8988T (cell line): ENCODE measurements at regions not wholly inside any gene's neighbourhood (a gene's known extent, or its start where the extent isn't known, plus 50 kb on each side); places are given as distances from the start of the nearest gene placed in this dataset.
"Not testable (repeated sequence)": the region's sequence is repeated elsewhere in the genome, so short reads cannot be mapped to it uniquely, and the experiment has no call there.

Experiments
- DNase-seq: peaks from one replicate; pipeline ENCODE4 v3.0.0; 2011

DNA sequence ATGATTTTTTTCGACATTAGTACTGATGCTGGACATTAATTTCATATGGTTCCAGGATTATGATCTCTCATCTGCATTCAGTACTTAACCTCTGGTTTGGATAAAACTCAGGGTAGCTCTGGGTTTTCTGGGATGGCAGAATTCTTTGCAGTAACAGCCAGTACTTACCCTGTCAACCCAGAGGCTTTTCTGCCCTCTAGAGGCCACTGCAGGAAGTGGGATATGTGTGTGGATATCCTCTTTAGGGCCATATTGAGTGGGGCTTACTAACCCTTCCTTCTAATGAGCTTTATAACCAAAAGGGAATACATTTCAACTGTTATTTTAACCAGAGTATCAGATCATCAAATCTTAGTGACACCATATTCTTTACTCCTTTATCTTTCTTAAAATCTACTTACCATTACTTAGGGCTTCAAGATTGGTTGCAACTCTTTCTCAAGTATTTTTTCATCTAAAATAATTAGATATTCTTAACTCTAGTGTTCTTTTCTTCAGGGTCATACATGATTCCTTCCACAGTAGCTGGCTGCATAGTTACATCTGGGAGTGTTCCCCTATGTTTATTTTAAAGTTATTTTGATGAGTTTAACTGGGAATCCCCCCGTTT is 488.0 kb upstream of the STXBP6 start:
- no peak for DNase-seq

DNA sequence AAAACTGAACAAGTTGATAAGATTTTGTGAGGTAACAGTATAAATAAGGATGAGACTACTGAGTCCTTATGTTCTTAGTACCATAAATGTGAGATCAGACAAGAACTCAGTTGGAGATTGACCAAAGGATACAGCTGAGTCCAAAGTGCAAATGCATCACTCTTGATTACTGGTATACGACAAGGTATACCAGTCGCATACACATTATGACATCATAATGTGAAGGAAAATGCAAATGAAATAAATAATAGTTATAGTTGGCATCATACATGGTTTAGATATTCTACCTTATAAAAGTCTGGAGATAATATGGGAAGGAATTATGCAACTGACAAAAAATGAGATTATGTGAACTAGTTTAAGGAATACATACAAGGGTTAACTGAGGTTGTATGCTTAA is 476.3 kb upstream of the STXBP6 start:
- DNase-seq: no peak

DNA sequence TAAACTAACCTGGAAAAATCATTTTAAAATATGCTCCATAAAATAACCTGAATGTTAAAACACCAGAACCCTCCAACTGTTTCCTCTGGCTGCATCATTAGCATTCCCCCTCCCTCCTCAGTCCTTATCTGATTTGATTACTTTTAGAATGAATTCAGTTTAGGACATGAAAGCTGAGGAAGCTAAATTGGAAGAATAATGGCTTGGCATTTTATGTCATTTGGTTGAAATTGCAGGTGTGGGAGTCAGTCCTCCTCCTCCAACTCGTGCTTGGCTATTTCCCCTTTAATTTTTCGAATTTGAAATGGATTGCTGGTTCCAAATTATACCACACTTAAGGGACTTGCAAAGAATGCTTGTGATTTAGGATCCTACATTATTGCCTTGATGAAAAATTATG is 473.0 kb upstream of the STXBP6 start:
- no peak for DNase-seq

DNA sequence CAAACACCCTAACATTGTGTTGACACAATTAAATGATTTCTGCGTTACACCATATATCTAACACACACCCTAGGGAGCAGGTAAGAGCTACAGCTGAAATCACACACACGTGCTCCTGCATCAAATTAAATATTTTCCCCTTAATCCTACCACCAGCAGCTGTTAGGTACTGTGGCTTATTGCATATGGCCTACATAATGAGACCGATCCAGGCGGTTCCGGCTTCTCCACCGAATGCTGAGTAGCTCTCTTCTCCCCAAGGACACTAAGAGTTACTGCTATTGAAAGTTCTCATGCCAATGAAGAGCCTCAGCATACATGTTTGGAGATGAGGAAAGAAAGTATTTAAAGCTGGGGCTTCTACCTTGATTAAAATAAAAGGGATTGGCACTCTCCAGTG is 472.2 kb upstream of the STXBP6 start:
- no peak for DNase-seq

DNA sequence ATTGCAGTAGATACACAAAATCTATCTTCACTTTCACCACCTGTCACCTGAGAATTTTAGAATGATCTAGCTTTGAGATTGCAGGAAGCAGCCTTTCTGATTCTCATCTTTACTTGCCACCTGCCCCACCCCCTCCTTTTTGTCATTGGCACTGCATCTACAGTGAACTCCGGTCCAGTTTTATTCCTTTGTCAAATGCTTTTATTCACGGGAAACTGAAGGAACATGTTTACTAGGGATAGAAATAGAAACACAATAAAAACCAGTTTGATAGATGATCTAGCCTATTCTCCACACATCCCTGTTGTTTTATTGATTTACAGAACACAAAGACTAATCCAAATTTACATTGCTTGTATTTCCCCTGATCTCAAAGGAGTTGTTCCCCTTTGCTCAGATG is 471.7 kb upstream of the STXBP6 start:
- no peak for DNase-seq

DNA sequence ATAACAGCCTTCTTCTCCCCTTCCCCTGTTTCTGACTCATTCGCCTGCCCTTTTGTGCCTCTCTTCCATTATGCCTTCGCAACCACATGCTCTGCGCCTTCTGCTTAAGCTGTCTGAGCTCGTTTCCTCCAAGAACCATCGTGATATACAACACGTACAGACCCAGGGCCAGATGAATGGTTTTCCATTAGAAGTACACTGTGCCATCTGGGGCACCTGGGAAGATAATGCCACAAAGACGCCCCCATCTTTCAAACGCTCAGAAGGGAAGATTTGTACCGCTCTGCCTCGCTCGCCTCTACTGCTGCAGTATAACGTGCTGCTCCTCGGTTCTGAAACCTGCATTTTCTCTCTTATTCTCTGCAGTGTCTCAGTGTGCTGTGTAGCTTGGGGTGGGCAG is 470.9 kb upstream of the STXBP6 start:
- no peak for DNase-seq

DNA sequence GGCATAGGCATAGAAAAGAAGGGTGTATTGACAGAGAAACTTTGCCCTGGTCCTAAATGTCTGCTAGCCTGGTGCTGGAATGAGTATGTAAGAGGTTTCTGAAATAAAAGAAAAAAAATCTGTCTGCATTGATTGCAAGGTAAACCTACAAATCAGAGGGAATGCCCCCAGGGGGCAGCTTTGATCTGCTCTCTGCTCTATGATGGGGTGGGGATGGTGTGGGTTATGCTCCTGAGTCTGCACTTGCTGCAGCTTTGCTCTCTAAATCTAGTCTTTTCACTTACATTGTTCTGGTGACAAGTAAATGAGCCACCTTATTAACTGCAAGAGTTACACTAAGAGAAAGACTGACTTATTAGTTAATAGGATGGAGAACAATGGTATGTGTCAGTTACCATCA is 468.4 kb upstream of the STXBP6 start:
- no peak for DNase-seq

DNA sequence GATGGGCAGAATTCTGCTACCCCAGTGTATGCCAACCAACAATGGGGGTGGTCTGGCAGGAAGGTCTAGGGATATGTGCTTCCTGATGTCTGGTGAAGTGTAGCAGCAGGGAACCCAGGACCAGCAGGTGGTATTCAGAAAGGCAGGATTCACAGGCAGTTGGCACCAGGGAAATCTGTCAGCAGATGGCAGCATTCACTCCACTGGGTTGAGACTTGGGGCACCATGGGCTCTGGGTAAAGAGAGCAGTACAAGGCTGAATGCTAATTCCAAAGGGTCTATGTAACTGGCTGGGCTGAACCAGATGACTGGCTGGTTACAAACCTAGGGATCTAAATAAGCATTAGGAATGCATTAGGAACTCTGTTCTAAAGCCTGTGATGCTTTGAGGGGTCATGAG is 466.9 kb upstream of the STXBP6 start:
- no peak for DNase-seq

DNA sequence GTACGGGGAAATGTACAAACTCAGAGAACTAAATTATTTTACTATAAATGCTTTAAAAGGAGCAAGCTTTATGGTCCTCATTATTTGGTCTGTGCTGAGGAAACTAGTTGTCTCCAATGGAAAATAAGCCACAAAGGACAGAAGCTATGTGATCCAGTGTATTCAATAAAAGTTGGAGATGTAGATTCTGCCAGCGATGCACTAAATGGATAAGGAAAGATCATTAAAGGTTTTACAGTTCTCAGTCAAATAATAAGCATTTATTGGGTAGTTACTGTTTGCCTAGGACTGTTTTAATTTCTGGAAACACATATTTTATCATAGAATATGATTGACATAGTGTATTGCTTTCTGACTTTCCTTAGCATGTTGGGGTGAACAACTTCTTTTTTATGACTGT is 458.9 kb upstream of the STXBP6 start:
- DNase-seq: no peak

DNA sequence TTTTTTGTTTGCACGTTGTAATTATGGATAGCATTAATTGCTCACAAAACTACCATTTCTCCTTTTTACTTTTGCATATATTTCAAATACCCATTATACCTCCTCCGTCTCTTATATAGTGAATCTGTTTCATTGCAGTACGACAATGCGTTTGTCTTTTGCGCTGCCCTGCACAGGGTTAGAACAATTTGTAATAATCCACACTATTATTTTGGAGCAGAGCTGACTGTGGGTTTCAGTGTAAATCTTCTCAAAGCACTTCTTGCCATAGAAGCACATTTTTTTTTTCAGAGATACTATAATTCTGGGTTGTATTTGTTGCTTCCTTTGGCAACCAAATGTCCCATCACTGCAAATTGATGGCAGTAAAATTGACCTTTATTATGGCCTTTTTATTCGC is 451.8 kb upstream of the STXBP6 start:
- no peak for DNase-seq

DNA sequence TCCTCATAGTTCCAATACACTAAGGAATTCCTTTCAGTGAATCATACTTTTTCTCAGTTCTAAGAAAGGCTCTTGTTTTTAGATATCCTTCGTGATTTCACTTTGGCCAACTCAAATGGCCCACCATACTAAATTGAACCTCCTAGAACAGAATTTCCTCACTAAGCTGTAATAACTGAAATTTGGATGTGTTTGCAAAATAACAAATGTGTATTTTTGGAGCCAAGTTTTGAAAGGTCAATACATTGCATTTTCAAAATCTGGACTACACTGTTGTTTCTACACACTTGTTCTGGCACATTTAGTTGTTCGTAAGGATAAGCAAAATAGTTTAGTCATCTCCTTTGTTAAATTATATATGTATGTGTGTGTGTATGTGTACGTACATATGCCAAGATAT is 439.0 kb upstream of the STXBP6 start:
- DNase-seq: no peak

DNA sequence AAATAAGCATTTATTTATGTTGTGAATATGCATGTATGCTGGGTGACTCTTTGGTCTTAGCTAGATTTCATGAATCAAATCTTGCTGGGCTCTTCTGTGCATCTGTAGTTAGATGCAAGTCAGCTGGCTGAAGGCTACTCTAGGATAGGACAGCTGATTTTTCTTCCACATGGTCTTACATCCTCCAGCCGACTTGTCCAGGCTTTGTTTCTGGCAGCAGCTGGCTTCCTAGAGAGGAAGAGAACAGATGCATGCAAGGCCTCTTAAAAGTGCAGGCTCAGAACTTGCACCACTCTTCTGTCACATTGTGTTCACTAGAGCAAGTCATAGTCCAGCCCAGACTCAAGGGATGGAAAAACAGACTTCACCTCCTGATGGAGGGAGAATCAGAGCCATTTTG is 435.4 kb upstream of the STXBP6 start:
- DNase-seq: no peak

DNA sequence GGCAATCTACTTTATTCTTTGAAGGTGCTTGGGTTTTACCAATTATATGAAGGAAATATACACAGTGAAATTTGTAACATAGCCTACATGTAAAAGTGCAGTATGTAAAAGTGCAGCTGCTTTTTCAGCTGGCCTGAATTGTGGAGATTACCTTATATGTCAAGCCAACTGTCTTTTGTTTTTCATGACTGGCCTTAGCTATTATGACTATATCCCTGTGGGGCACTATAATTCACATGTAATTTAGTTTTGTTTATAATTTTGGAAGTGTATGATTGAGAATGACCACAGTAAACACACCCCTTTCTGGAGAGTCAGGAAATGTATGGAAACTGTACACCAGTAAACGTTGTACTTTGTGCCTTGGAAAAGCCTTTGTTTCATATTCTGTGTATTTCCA is 435.0 kb upstream of the STXBP6 start:
- no peak for DNase-seq

DNA sequence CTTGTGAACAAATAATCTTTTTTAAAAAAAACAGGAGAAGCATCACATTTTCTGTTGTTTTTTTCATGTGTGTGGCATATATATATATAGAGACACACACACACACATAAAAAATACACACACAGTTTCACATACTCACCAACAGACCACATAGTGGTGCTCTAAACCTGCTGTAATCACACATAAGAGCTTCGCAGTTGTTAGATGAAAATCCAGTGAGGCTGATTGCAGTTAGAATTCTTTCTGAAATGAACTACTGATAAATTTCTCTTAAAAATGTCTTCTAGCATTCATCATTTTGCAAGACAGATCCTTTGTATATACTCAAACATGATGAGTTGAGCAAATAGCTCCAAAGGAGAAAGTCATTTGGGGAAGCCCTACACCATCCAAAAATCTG is 434.3 kb upstream of the STXBP6 start:
- DNase-seq: no peak

DNA sequence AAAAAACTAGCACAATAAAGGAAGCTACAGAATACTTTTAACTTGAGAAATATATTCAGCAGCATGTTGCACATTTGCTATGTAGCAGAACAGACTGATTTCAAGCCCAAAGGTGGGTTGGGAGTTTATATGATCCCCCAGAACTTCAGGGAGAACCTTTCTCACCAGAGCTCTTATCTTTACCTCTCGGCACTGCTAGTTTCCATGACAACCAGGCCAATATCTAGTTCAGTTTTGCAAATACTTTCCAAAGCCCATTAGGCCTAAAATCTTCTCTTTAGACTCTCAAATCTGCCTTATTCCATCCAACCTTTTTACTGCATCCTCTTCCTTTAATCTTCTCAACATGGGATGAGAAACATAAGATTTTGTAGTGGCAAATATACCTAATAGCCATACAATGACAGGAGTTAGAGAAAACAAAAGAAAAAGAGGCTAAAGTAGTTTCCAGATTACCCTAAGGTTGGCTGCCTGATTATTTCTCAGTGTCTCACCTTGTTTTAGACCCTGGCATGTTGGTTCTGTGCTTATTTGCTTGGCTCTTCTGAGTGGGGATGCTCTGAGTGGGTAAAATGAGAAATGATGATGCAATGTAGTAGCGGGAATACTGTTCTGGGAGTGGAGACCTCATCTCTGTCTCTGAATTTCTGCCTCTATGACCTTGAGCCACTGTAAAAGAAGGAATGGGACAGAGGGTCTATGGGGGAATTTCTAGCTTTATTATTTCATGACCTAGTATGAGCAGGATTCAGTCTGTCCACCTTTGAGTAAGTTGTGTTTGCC is 427.6 kb upstream of the STXBP6 start:
- DNase-seq: no peak

DNA sequence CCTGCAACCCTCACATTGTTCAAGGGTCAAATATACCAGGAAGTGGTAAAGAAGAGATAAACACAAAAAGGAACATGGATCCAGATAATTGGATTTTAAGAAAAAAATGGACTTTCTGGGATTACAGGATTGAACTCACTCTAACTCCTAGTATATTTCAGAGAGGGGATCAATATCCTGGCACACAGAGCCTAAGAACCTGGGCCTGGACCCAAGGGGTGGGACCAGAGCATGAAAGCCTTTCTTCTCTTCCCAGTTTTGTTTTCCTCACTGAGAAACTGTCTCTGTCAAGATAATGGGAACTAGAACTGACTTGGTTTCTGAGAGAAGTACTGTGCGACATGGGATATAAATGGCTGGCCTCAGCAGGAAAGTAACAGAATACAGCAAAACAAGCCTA is 422.8 kb upstream of the STXBP6 start:
- no peak for DNase-seq

DNA sequence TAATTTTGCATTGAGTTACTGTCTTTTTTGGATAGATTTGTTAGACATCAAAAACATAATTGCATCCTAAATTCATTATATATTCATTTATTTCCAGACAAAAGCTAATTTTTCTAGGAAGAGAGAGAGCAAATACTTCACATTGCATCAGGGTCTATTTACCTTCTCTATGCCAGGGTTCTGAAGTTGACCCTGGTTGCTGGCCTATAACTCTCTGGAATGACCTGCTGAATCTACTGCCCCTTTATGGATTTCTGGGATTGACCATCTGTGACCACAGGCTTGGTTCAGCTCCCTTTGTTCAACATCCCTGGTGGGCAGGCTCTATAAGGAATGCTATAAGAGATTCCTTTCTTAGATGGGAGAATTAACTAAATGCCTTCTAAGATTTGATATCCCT is 414.8 kb upstream of the STXBP6 start:
- DNase-seq: no peak

DNA sequence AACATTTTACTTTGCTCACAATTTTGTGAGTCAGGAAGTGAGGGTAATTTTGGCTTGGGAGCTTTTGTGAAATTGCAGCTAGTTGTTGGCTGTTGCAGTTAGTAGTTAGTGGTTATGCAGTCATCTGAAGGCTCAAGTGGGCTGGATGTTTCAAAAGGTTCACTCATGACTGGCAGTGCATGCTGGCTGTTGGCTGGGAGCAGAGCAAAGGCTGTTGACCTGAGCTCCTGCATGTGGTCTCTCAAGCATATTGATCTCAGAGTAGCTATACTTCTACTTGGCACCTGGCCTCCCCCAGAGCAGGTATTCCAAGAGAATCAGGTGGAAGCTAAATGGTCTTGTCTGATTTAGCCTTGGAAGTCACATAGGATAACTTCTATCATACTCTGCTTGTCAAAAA is 414.1 kb upstream of the STXBP6 start:
- DNase-seq: no peak

DNA sequence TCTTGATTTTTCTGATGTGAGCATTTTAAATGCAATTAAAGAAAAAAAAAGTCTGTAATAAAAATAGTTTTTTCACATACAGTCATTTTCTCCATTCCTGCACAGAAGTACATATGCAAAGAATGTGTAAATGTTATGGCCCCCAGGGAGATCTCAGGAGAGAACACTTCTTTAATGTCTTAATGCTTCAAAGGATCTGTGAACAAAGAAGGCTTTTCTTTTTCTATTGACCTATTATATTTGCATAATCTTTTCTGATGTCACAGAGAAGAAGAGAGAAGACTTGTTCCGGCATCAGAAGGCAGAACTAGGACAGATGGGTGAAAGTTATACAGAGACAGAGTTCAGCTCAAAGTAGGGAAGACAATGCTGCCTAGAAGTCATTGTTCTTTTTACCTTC is 413.5 kb upstream of the STXBP6 start:
- DNase-seq: no peak

DNA sequence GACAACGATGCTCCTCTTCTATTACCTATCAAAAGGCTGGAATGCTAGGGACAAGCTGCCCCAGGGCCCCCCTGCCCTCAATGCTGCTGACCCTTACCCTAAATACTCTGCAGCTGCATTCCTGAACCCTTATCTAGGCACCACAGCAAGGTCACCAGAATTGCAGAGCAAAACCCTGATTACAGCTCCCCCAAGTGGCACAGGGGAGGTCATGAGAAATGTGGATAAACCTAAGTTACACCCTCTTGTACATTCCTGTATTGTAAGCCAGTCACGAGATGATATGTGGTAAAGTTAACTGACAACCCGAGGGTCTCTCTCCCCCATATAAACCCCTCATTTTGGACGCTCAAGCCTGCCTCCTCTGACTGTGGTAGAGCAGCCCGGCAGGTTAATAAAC is 411.8 kb upstream of the STXBP6 start:
- DNase-seq: no peak

DNA sequence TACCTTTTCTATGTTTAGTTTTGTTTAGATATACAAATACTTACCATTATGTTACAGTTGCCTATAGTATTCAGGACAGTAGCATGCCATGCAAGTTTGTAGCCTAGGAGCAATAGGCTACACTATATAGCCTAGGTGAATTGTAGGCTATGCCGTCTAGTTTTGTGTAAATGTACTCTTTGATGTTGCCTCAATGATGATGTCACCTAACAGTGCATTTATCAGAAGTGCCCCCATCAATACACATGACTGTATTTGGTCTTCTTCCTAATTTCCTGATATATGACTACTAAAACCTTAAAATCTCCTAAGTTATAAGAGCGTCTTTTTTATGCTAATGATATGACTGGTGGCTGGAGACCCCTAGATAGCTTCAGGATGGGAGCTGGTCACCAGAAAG is 394.4 kb upstream of the STXBP6 start:
- DNase-seq: no peak

DNA sequence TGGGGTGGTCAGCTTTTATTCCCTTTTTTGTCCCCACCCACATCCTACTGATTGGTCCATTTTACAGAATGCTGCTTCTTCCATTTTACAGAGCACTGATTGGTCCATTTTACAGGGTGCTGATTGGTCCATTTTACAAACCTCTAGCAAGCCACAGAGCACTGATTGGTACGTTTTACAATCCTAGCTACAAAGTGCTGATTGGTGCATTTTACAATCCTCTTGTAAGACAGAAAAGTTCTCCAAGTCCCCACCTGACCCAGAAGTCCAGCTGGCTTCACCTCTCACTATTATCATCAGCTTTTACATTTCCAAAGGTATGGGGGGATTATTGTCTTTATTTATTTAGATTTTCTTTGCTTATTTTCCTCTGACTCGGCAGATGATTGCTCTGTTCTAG is 390.4 kb upstream of the STXBP6 start:
- DNase-seq: not testable (repeated sequence)

DNA sequence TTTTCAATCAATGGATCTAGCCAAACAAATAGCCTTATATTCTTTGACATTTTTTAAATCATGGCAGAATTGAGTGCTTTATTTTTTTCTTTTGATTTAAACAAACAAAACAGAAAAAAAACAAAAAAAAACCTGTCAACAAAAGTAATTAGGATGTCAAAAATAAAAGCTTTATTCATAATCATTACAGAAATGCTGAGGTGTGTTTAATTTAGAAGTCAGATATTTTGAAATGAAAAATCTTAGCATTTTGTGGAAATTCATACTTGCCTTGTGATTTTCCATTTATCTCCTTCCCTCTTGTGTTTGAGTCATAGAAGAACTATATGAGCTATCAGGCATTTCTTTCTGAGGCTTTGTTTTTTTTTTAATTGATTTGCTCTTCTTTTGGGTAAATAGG is 387.0 kb upstream of the STXBP6 start:
- DNase-seq: no peak

DNA sequence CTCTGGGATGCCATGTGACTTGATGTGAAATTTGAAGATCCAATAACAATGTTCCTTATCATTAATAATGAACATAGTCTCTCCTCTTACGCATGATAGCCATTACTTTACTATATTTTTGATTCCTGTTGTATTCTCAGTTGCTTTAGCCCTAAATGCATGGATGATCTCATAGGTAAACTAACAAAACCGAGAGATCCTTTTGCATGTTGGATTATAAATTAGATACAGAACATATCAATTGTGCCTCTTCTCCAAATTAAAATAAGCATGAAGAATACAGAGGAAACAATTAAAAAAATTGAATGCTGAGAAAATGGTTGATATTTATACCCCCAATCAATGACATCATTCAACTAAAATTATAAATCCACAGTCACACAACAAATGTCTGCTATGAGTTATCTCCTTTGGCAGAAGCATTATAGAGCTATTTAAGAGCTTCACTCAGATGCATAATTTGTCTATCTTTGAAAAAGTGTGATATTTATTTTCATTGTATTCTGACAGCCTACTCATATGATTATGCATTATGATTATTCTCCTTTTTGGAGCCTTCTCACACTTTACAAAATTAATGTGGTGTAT is 386.4 kb upstream of the STXBP6 start:
- DNase-seq: no peak
